ENCODE measurements at regions not wholly inside any gene's neighbourhood (a gene's known extent, or its start where the extent isn't known, plus 50 kb on each side); places are given as distances from the start of the nearest gene placed in this dataset.

DNA sequence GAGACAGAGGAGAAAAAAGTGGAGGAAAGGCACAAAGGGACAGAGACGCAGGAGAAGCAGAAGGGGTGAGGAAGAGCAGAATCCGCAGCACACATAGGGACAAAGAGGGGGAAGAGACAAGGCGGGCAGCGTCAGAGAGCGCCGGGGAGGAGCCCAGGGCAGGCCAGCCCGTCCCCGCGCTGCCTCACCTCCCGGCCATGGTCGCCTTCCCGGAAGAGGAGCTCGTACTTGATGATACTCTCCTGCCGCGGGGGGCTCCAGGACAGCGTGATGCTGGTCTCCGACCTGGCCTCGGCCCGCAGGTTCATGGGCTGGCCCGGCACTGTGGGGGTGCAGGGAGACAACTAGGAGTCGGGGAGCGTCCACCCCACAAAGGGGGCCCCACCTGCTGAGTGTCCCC lies 100.6 kb downstream of the PTPRS start:
- no peaks in the 10 kb centered on the region for H3K27me3 ChIP-seq (ENCODE audit: low read length)
- H2AFZ ChIP-seq (ENCODE audit: low read length): no peak overlapping the region
- ChIA-PET POLR2A (ENCODE audit: unreplicated experiment) (no interaction called here), CTCF (no interaction called here)
- H3K36me3 ChIP-seq (ENCODE audit: low read depth, low read length): no peaks in the 10 kb centered on the region
- no peak overlapping the region for H3K4me2 ChIP-seq (ENCODE audit: low read length)
- H4K20me1 ChIP-seq (ENCODE audit: low read length): no peaks in the 10 kb centered on the region
- H3K4me3 ChIP-seq (ENCODE audit: low read length): no peak overlapping the region
- TF ChIP-seq EZH2phosphoT487 (IDR thresholded peaks at IDR 0.05; ENCODE audit: borderline replicate concordance, low read length) (no peak), EZH2 (IDR thresholded peaks at IDR 0.05; ENCODE audit: low read length, unreplicated experiment) (no peak)
- TF ChIP-seq, protein P1, sequence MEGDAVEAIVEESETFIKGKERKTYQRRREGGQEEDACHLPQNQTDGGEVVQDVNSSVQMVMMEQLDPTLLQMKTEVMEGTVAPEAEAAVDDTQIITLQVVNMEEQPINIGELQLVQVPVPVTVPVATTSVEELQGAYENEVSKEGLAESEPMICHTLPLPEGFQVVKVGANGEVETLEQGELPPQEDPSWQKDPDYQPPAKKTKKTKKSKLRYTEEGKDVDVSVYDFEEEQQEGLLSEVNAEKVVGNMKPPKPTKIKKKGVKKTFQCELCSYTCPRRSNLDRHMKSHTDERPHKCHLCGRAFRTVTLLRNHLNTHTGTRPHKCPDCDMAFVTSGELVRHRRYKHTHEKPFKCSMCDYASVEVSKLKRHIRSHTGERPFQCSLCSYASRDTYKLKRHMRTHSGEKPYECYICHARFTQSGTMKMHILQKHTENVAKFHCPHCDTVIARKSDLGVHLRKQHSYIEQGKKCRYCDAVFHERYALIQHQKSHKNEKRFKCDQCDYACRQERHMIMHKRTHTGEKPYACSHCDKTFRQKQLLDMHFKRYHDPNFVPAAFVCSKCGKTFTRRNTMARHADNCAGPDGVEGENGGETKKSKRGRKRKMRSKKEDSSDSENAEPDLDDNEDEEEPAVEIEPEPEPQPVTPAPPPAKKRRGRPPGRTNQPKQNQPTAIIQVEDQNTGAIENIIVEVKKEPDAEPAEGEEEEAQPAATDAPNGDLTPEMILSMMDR (conservative IDR thresholded peaks at IDR 0.05; ENCODE audit: low read depth, low read length): no peak
- no peak for DNase-seq
- no peaks in the 10 kb centered on the region for H3K4me1 ChIP-seq (ENCODE audit: insufficient read depth, low read length)
- intact Hi-C loops (cut with micrococcal nuclease): no loop called here
- H3K27ac ChIP-seq (ENCODE audit: low read length): no peak overlapping the region
- no TSS peak for BruUV-seq (replicated peaks)
- no peaks in the 10 kb centered on the region for H3K9me3 ChIP-seq (ENCODE audit: low read length)
- no peak overlapping the region for H3K9ac ChIP-seq (ENCODE audit: low read length)
- no peaks in the 10 kb centered on the region for H3K79me2 ChIP-seq (ENCODE audit: low read length)
- no peak for ATAC-seq
- H3F3A ChIP-seq (ENCODE audit: low read length, unreplicated experiment): no peaks in the 10 kb centered on the region
- no peaks in the 10 kb centered on the region for H3K9me2 ChIP-seq (replicated peaks; ENCODE audit: low read length)

DNA sequence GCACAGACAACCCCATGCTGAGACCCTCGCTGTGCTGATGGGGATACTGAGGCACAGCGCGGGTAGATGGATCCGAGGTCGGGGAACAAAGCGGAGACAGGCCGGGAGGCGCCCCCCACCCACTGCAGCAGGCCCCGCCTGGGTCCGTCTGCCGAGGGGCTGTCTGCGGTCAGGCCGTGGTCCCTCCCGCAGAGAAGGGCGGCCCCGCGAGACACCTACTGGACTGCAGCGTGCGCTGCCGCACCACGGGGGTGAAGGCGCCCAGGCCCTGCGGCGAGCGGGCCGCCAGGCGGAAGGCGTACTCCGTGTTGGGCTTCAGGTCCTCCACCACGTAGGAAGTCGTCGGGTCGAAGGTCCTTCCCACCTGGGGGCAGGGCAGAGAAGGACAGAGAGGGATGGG lies 101.9 kb downstream of the PTPRS start:
- no peak overlapping the region for H3K4me3 ChIP-seq (ENCODE audit: low read length)
- ChIA-PET POLR2A (ENCODE audit: unreplicated experiment) (no interaction called here), CTCF (no interaction called here)
- DNase-seq (no peak), ATAC-seq (no peak)
- H2AFZ ChIP-seq (ENCODE audit: low read length): no peak overlapping the region
- H3K9ac ChIP-seq (ENCODE audit: low read length): no peak overlapping the region
- H3K27me3 ChIP-seq (ENCODE audit: low read length): no peaks in the 10 kb centered on the region
- H3K4me1 ChIP-seq (ENCODE audit: insufficient read depth, low read length): no peaks in the 10 kb centered on the region
- H3K27ac ChIP-seq (ENCODE audit: low read length): no peak overlapping the region
- no peaks in the 10 kb centered on the region for H4K20me1 ChIP-seq (ENCODE audit: low read length)
- no peaks in the 10 kb centered on the region for H3K79me2 ChIP-seq (ENCODE audit: low read length)
- no peak overlapping the region for H3K4me2 ChIP-seq (ENCODE audit: low read length)
- no peaks in the 10 kb centered on the region for H3K9me2 ChIP-seq (replicated peaks; ENCODE audit: low read length)
- intact Hi-C loops (cut with micrococcal nuclease): no loop called here
- H3K36me3 ChIP-seq (ENCODE audit: low read depth, low read length): no peaks in the 10 kb centered on the region
- H3F3A ChIP-seq (ENCODE audit: low read length, unreplicated experiment): no peaks in the 10 kb centered on the region
- no TSS peak for BruUV-seq (replicated peaks)
- no peaks in the 10 kb centered on the region for H3K9me3 ChIP-seq (ENCODE audit: low read length)
- TF ChIP-seq EZH2phosphoT487 (IDR thresholded peaks at IDR 0.05; ENCODE audit: borderline replicate concordance, low read length) (no peak), EZH2 (IDR thresholded peaks at IDR 0.05; ENCODE audit: low read length, unreplicated experiment) (no peak)
- TF ChIP-seq, protein P1 (conservative IDR thresholded peaks at IDR 0.05; ENCODE audit: low read depth, low read length): no peak

DNA sequence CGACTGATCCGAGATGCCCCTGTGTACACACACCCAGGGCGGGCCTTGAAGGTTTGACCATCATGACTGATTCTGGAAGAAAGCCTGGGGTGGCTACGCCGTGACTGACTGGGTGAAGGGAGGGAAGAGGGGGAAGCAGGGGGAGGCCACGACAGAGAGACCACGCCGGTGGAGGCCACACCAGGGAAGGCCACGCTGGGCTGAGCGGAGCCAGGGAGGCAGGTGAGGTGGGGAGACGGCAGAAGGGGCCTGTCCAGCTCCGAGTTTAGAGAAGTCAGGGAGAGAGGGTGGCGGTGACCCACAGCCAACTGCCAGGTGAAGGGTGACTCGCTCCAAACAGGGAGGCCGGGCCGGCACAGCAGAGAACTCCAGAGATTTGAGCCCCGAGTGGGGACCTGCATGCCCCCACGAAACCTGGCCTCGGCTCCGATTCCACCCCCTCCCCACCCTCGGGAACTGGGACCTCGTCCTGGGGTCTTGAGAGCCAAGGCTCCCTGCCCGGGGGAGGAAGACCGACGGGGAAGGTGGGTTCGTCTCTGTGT lies 102.6 kb downstream of the PTPRS start:
- CTCF ChIA-PET: no interaction called here
- no peak for TF ChIP-seq EZH2 (IDR thresholded peaks at IDR 0.05; ENCODE audit: low read length, unreplicated experiment)
- TF ChIP-seq, protein P1 (conservative IDR thresholded peaks at IDR 0.05; ENCODE audit: low read depth, low read length): no peak
- TF ChIP-seq EZH2phosphoT487 (IDR thresholded peaks at IDR 0.05; ENCODE audit: borderline replicate concordance, low read length): no peak
- ATAC-seq: no peak

More for the DNA sequence above, 102.6 kb downstream of the PTPRS start:
- intact Hi-C loops (cut with micrococcal nuclease): no loop called here
- no peak overlapping the region for H3K27ac ChIP-seq (ENCODE audit: low read length)
- H3F3A ChIP-seq (ENCODE audit: low read length, unreplicated experiment): no peaks in the 10 kb centered on the region
- no peak overlapping the region for H2AFZ ChIP-seq (ENCODE audit: low read length)
- no peaks in the 10 kb centered on the region for H3K27me3 ChIP-seq (ENCODE audit: low read length)
- no peaks in the 10 kb centered on the region for H3K79me2 ChIP-seq (ENCODE audit: low read length)
- no peak overlapping the region for H3K9ac ChIP-seq (ENCODE audit: low read length)
- no peaks in the 10 kb centered on the region for H4K20me1 ChIP-seq (ENCODE audit: low read length)
- DNase-seq: no peak
- no TSS peak for BruUV-seq (replicated peaks)
- H3K9me2 ChIP-seq (replicated peaks; ENCODE audit: low read length): no peaks in the 10 kb centered on the region
- no peak overlapping the region for H3K4me2 ChIP-seq (ENCODE audit: low read length)
- POLR2A ChIA-PET (ENCODE audit: unreplicated experiment): no interaction called here
- no peaks in the 10 kb centered on the region for H3K4me1 ChIP-seq (ENCODE audit: insufficient read depth, low read length)
- H3K9me3 ChIP-seq (ENCODE audit: low read length): no peaks in the 10 kb centered on the region
- no peaks in the 10 kb centered on the region for H3K36me3 ChIP-seq (ENCODE audit: low read depth, low read length)
- H3K4me3 ChIP-seq (ENCODE audit: low read length): no peak overlapping the region

Measured in PC-3 (cell line).